ENCODE measurements at regions not wholly inside any gene's neighbourhood (a gene's known extent, or its start where the extent isn't known, plus 50 kb on each side); places are given as distances from the start of the nearest gene placed in this dataset.

DNA sequence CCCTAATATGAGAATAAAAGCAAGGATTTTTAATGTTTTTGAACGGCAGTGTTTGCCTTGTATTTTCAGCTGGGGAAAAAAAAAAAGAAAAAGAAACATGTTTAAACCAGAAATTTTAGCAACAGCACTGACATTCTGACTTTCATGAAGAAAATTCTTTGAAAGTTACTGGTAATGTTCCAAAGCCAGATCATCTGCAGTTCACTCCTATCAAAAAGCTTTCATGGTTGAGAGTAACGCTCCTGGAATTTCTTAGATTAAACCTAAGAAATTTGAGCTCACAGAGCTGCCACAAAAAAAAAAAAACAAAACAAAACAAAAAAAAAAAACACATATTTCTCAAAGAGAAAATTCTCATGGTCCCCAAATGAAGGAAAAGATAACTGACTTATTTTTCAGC, 1106.7 kb downstream of the EFNB2 start:
- no peak for DNase-seq

DNA sequence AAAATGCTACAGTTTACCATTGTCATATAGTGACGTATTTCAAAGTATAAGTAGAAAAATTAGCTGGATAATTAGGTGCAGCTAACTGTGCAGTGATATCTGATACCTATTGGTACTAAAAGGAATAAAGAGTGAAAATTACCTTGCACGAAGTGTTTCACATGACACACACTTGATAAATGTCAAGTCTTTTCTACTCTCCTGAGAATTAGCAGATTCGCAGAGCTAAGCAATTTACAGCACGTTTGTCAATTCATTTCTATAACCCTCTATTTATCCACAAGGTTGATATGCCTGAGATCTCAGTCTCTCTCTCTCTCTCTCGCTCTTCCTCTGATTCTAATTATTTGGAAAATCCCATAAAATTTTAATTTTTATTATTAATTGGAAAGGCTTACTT, 1109.0 kb downstream of the EFNB2 start:
- peak in 1 of 3 experiments; percentile 65 for DNase-seq

DNA sequence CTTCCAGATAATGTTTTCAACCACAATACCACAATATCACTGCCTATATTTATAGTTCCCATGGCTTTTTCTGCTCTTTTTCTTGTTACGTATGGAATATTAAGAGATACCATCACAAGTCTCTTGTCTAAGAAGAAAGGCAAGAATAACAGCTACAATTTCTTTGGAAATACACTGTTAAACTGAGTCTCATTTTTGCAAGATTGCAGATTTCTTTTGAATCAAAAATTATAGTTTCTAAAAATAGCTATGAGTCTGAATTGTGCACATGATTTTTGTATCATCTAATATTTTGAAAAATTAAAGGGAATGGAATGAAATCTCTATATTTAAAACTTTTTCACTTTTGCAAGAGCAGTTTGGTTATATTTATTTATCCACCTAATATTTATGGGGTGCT, 1120.8 kb downstream of the EFNB2 start:
- no peak for DNase-seq

DNA sequence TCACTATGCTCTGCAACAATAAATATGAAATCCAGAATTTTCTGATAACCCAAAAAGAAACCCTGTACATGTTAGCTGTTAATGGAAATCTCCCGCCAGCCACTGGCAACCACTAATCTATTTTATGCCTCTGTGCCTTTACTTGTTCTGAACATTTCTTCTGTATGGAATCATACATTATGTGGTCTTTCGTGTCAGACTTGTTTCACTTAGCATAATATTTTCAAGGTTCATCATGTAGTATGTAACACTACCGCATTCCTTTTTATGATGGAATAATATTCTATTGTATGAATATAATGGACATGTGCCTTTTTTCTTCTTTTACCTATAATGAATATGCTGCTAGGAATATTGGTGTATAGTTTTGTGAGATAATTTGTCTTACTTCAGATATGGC, 1123.3 kb downstream of the EFNB2 start:
- DNase-seq, result no peak

DNA sequence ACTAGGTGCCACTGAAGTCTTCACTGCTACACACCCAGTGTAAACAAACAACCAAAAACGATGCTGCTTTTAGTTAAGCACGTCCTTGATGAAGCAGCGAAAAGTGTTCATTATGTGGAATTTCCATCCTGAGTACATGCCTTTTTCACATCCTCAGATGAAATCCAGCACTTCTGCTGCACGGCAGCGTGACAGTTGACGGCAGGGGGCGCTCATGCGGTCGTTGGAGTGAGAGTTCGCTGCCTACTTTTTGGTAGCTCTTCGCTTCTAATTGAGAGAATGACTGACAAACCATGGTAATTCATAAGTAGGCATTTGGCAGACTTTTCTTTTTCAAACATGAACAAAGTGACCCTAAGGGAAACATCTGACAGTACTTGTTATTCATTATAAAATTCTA, 1124.9 kb downstream of the EFNB2 start:
- peak in 1 of 3 experiments; percentile 36 for DNase-seq

DNA sequence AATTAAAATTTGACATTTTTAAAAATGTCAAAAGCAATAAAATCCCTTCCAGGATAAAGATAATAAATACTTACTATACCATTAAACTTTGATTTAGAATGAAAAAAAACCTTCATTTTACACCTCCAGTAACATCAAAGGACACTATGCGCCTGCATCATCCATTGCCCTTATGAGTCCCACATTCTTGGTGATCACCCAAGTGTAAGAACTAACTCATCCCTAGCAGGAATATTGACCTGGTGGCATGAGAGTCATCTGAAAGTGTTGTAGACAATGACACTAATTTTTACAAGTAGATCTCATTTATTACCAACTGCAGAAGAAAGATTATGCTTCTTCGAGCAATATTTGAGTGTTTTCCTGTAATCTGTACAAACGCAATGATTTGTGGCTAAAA, 1128.9 kb downstream of the EFNB2 start:
- DNase-seq, result no peak

DNA sequence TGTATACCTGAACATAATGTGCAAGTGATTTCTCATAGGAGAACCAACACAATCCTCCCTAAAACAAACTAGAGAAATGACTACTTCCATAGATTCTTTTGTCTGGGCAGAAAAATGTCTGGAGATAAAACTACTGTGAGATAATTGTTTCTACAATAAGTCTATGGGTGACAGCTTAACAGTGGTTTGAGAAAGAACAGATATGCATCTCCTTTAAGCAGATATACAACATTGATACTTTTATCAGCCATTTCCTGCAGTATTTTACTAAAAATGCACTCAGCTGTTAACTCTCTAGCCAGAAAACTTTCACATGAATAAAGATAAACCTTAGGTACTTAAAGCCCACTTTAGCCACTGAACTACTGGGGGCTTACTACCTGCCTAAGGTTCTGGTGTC, 1132.4 kb downstream of the EFNB2 start:
- no peak for DNase-seq

DNA sequence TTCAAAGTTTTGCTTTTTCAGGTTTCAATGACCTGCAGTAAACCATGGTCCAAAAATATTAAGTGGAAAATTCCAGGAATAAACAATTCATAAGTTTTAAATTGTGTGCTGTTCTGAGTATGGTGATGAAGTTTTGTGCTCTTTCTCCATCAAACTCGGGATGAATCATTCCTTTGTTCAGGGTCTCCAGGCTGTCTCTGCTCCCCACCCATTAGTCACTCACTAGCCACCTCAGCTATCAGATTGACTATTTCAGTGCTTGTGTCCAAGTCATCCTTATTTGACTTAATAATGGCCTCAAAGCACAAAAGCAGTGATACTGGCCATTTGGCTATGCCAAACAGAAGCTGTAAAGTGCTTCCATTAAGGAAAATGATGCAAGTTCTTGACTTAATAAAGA, 1140.4 kb downstream of the EFNB2 start:
- no peak for DNase-seq

DNA sequence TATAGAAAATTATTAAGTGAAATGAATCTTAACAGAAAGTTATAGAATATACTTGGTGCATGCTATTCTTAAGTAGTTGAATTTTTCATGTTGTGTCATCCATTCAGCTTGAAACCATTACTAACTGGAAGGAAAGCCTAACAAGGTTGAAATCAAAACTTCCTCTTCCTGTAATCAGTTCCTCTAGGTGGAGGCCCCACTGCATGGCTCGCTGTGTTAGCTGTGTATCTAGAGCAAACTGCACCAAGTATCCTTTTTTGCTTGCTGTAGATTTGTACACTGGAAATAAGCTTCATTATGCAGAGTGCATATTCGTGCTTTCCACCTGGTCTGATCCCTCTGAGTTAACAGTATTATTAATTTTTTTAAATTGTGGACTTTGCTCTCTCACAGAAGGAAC, 1146.1 kb downstream of the EFNB2 start:
- no peak for DNase-seq

DNA sequence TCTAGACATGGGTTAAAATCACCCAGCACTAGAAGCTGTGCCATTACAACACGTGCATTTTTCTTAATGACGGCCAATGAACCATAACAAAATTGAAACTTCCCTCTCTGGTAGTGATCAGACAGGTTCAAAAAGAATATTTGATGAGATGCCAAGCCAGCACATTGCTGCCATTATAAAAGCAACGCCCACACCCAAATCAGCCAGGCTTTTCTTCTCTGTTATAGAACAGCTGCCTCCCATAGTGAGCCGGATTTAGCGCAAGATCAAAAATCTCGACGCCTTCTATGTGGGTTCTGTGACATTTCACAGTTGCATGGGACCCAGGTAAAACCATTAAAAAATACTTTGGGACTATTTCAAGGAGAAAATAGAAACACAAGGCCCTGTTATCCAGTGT, 1158.0 kb downstream of the EFNB2 start:
- no peak for DNase-seq

DNA sequence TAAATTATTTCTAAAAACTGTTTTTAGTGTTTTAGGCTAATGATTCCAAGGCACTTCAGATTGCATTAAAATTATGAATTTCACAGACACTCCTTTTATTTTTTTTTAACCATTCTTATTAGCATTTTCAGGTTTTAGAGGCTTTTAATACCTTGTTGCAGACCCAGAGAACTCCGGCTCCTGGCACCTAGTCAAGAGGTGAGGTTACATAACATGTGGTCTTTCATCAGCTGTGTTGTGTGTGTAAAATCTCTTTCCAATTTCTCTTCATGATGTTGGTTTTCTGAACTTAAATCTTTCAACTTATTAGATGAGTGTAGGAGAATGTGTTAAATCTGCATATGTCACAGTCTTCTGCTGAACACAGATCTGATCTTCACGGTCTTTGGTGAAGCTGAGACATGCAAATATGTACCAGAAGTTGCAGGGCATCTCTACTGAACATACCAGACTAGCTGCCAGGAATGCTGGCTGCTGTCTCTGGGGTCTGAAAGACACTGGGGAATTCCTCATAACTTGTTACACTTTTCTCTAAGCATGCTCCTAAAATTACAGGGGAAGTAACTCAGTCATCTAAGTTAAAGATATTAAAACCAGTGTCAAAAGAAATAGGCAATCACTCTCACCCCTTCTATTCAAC, 1165.3 kb downstream of the EFNB2 start:
- no peak for DNase-seq

DNA sequence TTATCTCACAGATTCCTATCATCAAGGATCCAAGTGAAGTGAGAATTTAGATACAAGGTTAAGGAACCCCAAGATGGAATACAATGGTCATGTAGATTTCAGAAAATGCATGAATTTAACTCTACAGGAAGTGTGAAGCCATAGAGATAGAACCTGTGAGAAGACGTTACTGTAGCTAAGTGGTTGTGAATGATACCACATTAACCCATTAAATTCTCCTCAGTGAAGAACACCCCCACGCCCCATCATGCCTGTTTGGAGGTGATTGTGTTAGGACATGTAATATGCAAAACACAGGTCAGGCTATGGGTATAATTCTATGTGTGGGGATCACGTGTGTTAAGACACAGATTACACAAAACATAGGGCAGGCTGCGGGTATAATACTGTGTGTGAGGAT, 1166.7 kb downstream of the EFNB2 start:
- no peak for DNase-seq

DNA sequence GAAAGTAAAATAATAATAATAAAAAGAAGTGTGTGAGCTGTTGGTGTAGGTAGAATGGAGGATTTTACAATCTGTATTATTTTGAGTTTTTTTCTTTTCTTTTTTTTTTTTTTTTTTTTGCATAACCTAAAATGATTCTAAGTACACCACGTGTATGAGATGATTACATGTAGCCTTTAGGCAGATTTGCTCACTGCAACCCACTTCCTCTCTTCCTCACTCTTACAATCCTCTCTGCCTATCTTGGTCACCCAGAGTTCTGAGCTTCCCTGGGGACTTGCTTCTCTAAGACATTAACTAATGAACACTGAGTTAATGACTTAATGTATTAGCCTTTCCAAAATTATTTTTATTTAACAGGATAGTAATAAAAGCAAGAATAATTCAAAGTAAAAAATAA, 1169.6 kb downstream of the EFNB2 start:
- peak in 1 of 3 experiments; percentile 30 for DNase-seq

DNA sequence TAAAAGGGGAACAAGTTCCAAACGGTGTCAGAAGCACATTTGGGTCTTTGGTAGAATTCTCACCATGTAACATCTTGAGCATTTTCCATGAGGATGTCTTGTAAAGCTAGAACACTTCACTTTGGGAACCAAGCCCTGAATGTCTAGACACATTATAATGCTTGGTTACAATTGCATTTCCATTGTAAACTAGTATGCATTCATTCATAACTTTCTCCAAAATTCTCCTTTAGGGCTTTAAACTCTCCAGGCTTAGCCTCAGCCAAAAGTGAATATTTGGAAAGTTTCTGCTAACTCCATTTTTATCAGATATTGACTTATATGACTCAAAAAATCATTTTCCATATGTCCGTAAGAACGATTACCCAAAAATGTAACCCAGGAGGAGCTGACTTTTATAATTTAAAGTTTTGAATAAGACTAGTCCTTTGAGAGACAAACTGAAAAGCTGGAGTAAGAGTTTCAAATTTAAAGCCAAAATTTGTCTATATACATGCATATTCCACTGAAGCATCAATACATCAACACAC, 1170.4 kb downstream of the EFNB2 start:
- no peak for DNase-seq

DNA sequence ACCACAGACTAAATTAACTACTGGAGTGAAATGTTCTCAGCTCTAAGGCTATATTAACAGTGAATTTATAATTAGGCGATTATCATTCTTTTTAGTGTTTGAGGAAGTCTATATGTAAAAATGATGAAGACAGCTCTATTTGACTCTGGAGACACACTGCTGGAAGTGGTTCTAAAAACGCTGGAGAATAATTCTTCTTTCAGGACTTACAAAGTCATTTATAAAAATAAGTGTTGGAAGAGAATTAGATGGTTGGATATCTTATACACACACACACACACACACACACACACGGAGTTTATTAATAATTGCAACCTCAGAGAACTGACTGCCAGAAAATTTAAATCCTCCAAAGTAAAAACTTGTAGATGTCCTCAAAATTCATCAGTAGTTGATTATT, 1171.3 kb downstream of the EFNB2 start:
- no peak for DNase-seq

DNA sequence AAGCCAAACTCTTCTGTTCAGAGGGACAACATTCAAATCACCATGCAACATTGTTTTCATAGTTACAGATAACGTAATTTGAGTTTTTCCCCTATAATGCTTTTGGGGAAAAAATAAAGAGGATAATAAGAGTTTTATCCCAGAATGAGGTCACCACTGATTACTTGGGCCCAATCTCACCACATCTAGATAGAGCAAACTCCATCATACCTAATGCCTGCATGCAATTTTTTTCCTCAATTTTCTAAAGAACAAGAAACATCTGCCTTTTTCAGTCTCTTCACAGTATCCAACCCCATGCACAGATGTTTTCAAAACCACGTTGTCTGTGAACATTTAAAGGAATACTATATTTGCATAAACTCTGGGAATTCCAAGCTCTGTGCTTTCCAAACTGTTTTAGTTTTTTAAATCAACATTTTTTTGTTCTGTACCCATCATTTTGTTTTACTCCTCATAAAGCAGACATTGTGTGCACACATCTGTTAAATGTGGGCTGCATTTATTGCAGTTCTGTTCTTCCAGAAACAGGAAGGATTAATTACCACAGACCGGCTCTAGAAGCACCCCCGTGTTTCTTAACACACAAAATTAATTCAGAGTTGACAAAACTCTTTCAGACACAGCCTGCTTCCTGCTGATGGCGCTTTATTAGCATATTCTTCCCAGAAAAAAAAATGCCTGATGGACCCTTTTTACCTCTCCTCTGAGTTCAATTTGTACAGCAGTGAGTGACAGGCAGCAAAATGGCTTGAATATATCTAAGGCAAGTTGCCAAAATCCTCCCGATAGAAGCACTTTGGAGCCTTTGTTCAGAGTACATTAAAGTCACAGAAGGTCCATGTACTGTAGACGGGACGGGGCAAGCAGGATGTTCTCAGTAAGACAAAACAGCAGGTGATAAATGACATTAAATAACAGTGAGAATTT, 1171.9 kb downstream of the EFNB2 start:
- peak in 2 of 3 experiments; percentile 38 to 85 for DNase-seq

DNA sequence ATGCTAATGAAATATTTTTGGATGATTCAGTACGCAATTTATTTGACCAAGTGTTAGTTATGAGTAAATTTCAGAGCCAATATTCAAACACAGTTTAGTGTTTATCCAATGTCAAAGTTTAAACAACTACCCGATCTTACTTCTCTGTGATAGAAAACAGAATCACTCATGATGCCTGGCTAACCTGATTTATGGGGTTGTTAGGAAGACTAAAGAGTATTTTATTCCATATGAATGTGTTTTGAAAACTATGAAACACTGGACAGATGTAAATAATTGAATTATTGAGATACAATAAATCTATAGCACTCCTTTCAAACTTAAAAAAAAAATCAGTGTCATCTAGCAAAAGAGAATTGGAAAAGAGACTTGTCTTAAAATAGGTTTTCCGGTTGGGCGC, 1181.8 kb downstream of the EFNB2 start:
- DNase-seq, result no peak

DNA sequence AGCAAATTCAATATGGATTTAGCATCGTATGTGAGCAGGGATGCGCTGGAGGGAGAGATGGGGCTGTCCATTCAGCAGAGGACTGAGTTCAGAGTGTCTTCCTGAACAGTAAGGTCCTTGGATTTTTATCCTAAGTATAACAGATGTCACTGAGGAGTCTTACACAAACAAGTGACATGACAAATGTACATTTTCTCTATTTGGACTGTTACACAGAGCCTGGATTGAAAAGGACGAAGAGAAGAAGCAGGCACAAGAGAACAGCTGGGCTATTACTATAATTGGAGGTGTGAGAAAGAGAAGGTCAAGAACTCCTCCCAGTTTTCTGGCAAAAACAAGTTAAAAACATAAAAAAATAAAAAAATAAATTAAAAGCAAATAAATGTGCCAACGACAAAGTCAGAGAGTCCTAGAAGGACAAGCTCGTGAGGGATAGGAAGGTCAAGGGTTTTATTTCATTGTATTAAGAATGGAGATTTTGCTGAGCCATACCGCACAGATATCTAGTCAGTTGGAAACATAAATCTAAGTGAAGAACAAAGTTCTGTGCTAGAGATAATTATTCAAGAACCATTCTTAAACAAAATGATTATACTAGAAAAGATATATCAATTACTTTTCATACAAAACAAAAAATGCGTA, 1186.3 kb downstream of the EFNB2 start:
- no peak for DNase-seq

DNA sequence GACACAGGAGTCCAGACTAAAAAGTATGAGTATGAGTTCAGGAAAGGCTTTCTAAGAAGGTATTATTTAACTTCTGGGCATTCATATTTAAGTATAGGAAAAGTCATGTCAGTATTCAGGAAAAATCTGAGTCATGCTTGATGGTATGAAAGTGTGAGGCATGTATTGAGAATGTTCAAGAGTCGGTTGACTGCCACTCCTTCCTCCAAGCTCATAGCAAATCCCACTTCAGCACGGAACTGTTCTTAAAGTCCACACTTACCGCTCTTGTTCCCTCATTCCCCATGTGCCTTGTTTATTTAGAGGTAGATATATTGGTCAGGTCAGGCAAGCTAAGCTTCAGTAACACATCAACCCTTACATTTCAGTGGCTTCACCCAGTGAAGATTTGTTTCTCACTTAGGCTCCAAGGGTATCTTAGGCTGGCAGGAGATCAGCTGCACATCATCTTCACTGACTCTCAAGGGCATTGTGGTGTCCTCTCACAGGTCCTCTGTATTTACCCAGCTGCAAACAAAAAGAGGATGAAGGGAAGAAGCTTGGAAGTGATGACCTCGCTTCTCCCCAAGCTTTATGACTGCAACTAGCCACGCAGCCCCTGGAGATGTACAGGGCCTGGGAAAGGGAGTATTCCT, 1189.2 kb downstream of the EFNB2 start:
- no peak for DNase-seq

DNA sequence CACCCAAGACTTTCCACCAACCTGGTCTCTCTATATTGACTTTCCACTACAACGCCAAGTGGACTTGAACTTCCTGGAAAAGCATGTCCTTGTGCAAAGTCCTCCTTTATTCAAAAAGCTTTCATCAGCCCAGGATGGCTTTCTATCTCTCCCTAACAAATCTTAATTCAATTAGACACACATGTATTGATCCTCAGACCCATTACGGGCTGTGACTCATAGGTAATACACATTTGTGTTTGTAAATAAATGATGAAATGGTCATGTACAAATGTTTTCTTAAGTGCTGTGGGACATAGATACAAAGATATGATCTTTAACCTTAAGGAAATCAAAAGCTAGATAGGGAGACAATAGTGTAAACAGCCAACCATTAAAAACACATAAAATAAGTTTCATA, 1189.7 kb downstream of the EFNB2 start:
- no peak for DNase-seq

DNA sequence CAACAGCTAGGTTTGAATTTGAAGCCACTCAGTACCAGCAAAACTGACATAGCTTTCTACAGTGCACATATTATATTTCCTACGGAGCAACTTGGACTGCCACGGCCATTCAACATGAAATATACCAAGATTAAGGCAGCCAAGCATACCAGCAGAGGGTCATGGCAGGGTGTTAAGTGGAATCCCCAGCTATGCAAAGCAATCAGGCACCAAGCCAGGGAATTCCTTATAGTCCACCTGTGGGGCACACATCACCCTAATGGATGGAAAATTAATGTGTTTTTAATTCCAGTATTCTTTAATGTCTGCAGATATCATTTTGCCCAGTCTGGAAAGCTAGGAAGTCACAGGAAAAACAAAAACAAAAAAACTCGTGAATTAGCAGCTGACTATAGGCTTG, 1190.3 kb downstream of the EFNB2 start:
- DNase-seq, result no peak

DNA sequence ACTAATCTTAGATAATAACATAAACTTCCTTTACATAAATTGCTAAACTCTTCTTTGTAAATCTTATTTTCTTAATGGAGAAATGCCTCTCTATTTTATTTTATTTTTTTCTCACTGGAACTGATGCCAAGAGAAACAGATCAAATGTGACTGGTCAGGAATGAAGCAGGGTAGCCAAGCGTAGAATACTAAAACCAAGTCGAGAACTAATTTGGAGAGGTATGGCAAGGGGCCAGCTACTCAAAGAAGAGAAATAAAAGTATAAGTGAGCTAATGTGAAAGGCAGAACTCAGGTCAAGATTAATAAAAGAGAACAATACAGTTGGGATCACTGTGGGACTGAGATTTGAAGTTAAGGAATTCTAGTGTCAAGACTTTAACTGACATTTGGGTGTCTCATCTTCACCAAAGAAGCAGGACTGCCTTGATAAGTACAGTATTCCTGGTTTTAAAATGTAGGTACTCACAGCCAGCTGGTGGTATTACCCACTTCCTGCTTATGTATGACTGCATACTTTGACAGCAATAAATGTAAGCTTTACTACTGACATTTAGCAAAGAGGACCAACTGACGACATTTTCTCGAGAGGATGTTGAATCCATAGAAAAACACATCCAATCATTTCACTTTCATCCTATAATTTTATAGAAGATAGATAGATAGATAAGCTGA, 1192.2 kb downstream of the EFNB2 start:
- DNase-seq, result no peak

Data from NCI-H1417 (cell line).